ENCODE measurements at regions not wholly inside any gene's neighbourhood (a gene's known extent, or its start where the extent isn't known, plus 50 kb on each side); places are given as distances from the start of the nearest gene placed in this dataset.
"Not testable (repeated sequence)": the region's sequence is repeated elsewhere in the genome, so short reads cannot be mapped to it uniquely, and the experiment has no call there.

DNA sequence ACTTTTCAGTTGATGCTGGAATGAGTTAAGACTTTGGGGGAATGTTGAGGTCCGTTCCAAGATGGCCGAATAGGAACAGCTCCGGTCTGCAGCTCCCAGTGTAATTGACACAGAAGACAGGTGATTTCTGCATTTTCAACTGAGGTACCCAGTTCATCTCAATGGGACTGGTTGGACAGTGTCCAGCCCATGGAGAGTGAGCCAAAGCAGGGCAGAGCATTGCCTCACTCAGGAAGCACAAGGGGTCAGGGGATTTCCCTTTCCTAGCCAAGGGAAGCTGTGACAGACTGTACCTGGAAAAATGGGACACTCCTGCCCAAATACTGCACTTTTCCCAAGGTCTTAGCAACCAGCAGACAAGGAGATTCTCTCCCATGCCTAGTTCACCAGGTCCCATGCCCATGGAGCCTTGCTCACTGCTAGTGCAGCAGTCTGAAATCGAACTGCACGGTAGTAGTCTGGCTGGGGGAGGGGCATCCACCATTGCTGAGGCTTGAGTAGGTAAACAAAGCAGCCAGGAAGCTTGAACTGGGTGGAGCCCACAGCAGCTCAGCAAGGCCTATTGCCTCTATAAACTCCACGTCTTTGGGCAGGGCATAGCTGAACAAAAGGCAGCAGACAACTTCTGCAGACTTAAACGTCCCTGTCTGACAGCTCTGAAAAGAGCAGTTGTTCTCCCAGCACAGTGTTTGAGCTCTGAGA is 231.0 kb downstream of the CHIC2 start:
- TF ChIP-seq, protein P1, sequence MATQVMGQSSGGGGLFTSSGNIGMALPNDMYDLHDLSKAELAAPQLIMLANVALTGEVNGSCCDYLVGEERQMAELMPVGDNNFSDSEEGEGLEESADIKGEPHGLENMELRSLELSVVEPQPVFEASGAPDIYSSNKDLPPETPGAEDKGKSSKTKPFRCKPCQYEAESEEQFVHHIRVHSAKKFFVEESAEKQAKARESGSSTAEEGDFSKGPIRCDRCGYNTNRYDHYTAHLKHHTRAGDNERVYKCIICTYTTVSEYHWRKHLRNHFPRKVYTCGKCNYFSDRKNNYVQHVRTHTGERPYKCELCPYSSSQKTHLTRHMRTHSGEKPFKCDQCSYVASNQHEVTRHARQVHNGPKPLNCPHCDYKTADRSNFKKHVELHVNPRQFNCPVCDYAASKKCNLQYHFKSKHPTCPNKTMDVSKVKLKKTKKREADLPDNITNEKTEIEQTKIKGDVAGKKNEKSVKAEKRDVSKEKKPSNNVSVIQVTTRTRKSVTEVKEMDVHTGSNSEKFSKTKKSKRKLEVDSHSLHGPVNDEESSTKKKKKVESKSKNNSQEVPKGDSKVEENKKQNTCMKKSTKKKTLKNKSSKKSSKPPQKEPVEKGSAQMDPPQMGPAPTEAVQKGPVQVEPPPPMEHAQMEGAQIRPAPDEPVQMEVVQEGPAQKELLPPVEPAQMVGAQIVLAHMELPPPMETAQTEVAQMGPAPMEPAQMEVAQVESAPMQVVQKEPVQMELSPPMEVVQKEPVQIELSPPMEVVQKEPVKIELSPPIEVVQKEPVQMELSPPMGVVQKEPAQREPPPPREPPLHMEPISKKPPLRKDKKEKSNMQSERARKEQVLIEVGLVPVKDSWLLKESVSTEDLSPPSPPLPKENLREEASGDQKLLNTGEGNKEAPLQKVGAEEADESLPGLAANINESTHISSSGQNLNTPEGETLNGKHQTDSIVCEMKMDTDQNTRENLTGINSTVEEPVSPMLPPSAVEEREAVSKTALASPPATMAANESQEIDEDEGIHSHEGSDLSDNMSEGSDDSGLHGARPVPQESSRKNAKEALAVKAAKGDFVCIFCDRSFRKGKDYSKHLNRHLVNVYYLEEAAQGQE (IDR thresholded peaks at IDR 0.05; ENCODE audit: insufficient replicate concordance, low read depth) = not testable (repeated sequence)
- not testable (repeated sequence) for TF ChIP-seq POLR2AphosphoS5 (IDR thresholded peaks at IDR 0.05; ENCODE audit: low read depth)
